B cell (primary cell): ENCODE measurements at regions not wholly inside any gene's neighbourhood (a gene's known extent, or its start where the extent isn't known, plus 50 kb on each side); places are given as distances from the start of the nearest gene placed in this dataset.

Experiments used
- CTCF ChIP-seq: fragments of 200-600 bp; IDR thresholded peaks from one replicate; pipeline ENCODE4 v1.8.0; 2022; ENCODE audit warnings: antibody characterized with exemption, mild to moderate bottlenecking
- EZH2 ChIP-seq: IDR thresholded peaks from 2 replicates; pipeline ENCODE4 v1.6.1; 2012; ENCODE audit warnings: borderline replicate concordance, low read depth, mild to moderate bottlenecking, moderate library complexity, low read length; ENCODE audit not compliant: insufficient read depth, poor library complexity, severe bottlenecking

DNA sequence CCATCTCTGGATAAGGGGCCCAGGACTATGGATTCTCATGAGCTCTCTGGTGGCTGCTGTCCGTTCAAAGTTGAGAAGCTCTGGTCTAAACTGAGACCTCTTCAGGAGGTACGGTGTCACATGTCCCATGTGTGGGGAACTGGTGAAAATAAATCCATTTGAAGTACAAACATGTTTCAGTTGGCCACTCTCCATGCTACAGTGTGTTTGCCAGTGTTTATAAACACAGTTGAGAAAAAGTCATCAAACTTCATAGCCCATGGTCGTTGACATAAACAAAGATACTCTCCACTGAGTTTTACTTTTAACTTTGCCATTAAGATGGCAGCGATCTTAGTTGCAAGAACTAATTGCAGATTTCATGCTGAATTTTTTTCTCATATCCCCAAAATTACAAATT, 72.8 kb downstream of the PSMG1 start:
- TF ChIP-seq CTCF (no peak), EZH2 (no peak)
